ENCODE measurements at regions not wholly inside any gene's neighbourhood (a gene's known extent, or its start where the extent isn't known, plus 50 kb on each side); places are given as distances from the start of the nearest gene placed in this dataset.

GRCh38 chr9:115681585-115681984, 472.0 kb upstream of the PAPPA start:
- TF ChIP-seq EGR1 (IDR thresholded peaks at IDR 0.05) (no peak), YY1 (IDR thresholded peaks at IDR 0.05; ENCODE audit: low read depth) (no peak), RAD21 (IDR thresholded peaks at IDR 0.05; ENCODE audit: low read depth) (no peak), NFIC (IDR thresholded peaks at IDR 0.05) (no peak), MAX (IDR thresholded peaks at IDR 0.05) (no peak), USF1 (IDR thresholded peaks at IDR 0.05) (no peak), FOXM1 (IDR thresholded peaks at IDR 0.05; ENCODE audit: borderline replicate concordance, low read depth) (no peak), REST (IDR thresholded peaks at IDR 0.05; ENCODE audit: low read depth) (no peak), CEBPB (IDR thresholded peaks at IDR 0.05) (no peak), EP300 (IDR thresholded peaks at IDR 0.05; ENCODE audit: borderline replicate concordance) (no peak), CREB1 (IDR thresholded peaks at IDR 0.05; ENCODE audit: low read depth) (no peak), TEAD4 (IDR thresholded peaks at IDR 0.05) (no peak)

GRCh38 chr9:115686069-115686468, 467.5 kb upstream of the PAPPA start:
- TF ChIP-seq EGR1 (IDR thresholded peaks at IDR 0.05) (no peak), FOXM1 (IDR thresholded peaks at IDR 0.05; ENCODE audit: borderline replicate concordance, low read depth) (no peak), USF1 (IDR thresholded peaks at IDR 0.05) (no peak), TCF12 (IDR thresholded peaks at IDR 0.05; ENCODE audit: low read depth) (no peak), TAF1 (IDR thresholded peaks at IDR 0.05; ENCODE audit: low read depth) (no peak), RAD21 (IDR thresholded peaks at IDR 0.05; ENCODE audit: low read depth) (no peak), MAX (IDR thresholded peaks at IDR 0.05) (no peak), CREB1 (IDR thresholded peaks at IDR 0.05; ENCODE audit: low read depth) (no peak), TEAD4 (IDR thresholded peaks at IDR 0.05) (no peak), NFIC (IDR thresholded peaks at IDR 0.05) (no peak), ZBTB7A (IDR thresholded peaks at IDR 0.05; ENCODE audit: low read depth) (no peak)

GRCh38 chr9:115687356-115687755, 466.2 kb upstream of the PAPPA start:
- TF ChIP-seq TCF12 (IDR thresholded peaks at IDR 0.05; ENCODE audit: low read depth), result no peak
- no peak for TF ChIP-seq EGR1 (IDR thresholded peaks at IDR 0.05)
- TF ChIP-seq FOXM1 (IDR thresholded peaks at IDR 0.05; ENCODE audit: borderline replicate concordance, low read depth), result no peak

GRCh38 chr9:115689331-115689730, 464.3 kb upstream of the PAPPA start:
- TF ChIP-seq FOXM1 (IDR thresholded peaks at IDR 0.05; ENCODE audit: borderline replicate concordance, low read depth) (no peak), NFIC (IDR thresholded peaks at IDR 0.05) (no peak), TEAD4 (IDR thresholded peaks at IDR 0.05) (no peak), CREB1 (IDR thresholded peaks at IDR 0.05; ENCODE audit: low read depth) (no peak), USF1 (IDR thresholded peaks at IDR 0.05) (no peak), CEBPB (IDR thresholded peaks at IDR 0.05) (no peak), TAF1 (IDR thresholded peaks at IDR 0.05; ENCODE audit: low read depth) (no peak), TCF12 (IDR thresholded peaks at IDR 0.05; ENCODE audit: low read depth) (no peak), MAX (IDR thresholded peaks at IDR 0.05) (no peak), REST (IDR thresholded peaks at IDR 0.05; ENCODE audit: low read depth) (no peak), YY1 (IDR thresholded peaks at IDR 0.05; ENCODE audit: low read depth) (no peak), EP300 (IDR thresholded peaks at IDR 0.05; ENCODE audit: borderline replicate concordance) (no peak)

- no peak for TF ChIP-seq MAX (IDR thresholded peaks at IDR 0.05)
These were observed 462.6 kb upstream of the PAPPA start for GRCh38 chr9:115690786-115691496.
